GM18505 (cell line): ENCODE measurements at regions not wholly inside any gene's neighbourhood (a gene's known extent, or its start where the extent isn't known, plus 50 kb on each side); places are given as distances from the start of the nearest gene placed in this dataset.
"Not testable (repeated sequence)": the region's sequence is repeated elsewhere in the genome, so short reads cannot be mapped to it uniquely, and the experiment has no call there.

ENCODE experiments used
- ATAC-seq: cut with Tn5 transposase; IDR thresholded peaks from one replicate; pipeline ENCODE4 v1.9.1; 2021; ENCODE audit not compliant: unreplicated experiment
- POLR2A ChIP-seq: IDR thresholded peaks from 4 replicates; pipeline ENCODE4 v1.6.1; 2011; ENCODE audit warnings: borderline replicate concordance; ENCODE audit not compliant: insufficient read depth, insufficient read length; ENCODE audit errors: extremely low read depth

DNA sequence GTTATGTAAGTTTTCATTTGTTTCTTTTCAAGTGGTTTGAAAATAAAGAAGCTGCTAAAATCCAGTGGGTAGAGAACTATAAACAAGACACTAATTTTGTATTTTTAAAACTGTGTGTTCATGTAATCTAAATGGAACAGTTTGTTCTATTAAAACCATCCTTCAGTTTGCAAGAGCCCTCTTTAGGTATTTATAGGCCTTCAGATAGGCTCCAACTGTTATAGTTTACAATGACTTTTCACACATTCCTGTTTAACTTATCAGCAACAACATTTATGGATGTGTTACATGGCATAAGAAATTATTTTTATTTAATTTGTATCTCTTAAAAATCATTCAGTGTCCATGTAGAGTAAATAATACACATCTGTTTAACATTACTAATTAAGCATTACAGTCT, 126.7 kb upstream of the SLCO6A1 start:
- no peak for ATAC-seq

DNA sequence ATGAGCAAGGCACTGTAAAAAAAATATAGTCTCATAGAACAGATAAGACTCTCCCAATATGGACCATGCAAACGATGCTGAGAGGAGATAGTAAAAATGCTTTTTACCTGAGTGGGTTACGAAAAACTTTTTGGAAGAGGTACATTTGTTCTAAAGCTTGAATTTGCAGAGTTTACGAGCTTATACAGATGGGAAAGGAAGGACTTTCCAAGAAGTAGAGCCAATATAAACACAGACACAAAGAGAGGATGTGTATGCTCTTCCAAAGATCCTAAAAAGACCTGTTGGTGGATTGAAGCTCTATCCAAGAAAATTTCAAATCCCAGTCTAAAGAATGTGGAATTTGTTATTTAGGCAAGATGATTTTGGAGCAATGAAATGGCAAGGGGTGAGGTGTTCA, 127.1 kb upstream of the SLCO6A1 start:
- TF ChIP-seq POLR2A, result no peak
- no peak for ATAC-seq

More for the DNA sequence above, 126.7 kb upstream of the SLCO6A1 start:
- no peak for TF ChIP-seq POLR2A

DNA sequence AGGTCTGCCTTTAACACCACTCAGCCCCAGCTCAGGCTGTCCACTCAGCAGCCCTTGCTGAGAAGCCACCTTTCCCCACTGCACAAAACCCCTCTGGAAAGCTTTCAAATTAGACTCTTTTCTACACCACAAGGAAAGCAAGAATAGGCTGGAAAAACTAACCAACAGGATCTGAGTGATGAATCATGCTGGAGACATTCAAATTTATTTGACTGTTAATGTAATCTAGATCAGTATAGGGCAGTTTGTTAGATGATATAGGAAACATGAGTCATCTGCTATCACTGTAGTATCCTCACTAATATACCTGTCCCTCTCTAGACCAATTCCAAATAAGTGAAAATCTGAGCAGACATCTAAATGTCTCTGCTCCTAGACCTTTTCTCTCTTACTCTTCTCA, 127.8 kb upstream of the PAM start:
- no peak for TF ChIP-seq POLR2A
- ATAC-seq, result no peak

DNA sequence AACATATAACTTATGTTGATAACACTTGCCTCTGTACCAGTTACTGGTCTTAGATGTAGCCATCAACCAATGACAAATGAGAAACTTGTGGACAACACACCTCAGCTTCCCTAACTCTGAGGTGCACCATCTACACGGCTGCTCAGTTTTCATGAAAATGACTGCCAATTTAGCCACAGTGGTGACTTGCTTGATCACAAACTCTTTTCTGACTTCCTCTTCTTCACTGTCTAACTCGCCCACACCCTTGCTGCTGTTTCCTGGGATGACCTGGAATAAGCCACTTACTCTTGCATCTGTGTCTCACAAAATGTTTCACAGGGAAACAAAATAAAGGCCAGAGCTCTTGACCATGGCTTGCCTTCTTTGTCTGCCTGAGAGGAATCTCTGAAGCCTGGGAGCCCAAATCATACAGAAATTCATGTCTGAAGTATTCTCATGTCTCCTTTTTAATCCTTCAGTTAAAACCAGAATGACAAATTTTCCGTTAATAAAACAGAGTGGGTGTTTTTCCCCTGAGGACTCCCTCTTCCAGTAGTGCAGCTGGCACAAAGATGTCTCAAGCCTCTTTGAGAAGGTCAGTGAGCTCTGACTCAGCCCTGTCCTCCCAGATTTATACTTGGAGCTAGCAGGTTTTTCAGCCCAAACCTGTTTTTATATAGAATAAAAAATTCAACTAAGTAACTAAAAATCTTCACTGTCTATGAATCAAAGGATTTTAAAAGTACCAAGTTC, 126.5 kb upstream of the PAM start:
- no peak for ATAC-seq
- no peak for TF ChIP-seq POLR2A

DNA sequence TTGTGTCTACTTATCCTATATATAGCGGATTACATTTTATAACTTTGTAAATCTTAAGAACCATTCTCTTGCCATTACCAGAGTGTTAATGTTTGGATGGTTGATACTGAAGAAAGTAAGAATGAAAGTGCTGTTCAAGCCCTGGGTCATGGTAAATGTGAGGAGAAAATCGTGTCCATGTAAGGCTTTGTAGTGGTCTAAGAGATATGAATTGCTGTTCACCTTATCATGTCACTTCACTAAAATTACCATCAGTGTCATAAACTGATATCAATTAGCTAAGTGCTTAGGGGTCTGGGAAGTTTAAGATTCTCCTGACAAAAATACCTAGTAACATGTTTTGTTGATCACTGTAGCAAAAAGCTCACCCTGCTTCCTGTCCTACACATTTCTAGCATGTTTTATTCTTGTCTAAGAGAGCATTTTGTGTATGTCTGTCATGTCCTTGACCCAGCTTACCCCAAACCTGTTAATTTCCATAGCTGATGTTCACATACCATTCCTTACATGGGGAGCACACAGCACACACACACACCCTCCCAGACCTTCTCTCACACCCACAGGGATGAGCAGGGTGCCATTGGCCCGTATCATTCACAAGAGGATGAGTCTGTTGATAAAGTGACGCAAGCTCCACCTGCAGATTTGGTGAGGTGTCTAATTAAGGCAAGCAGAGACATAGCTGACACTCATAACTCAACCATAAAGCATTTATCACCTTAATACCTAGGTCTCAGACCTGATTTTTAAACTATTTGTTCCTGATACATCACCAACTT, 125.1 kb upstream of the PAM start:
- TF ChIP-seq POLR2A, result no peak
- no peak for ATAC-seq

DNA sequence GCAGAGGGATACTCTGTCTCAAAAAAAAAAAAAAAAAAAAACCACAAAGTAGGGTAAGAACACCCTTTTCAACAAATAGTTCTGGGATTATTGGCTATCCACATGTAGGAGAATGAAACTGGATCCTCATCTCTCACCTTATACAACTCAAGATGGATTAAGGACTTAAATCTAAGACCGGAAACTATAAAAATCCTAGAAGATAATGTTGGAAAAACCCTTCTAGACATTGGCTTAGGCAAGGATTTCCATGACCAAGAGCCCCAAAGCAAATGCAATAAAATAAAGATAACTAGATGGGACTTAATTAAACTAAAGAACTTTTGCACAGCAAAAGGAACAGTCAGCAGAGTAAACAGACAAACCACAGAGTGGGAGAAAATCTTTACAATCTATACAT, 119.7 kb upstream of the PAM start:
- ATAC-seq, result not testable (repeated sequence)

DNA sequence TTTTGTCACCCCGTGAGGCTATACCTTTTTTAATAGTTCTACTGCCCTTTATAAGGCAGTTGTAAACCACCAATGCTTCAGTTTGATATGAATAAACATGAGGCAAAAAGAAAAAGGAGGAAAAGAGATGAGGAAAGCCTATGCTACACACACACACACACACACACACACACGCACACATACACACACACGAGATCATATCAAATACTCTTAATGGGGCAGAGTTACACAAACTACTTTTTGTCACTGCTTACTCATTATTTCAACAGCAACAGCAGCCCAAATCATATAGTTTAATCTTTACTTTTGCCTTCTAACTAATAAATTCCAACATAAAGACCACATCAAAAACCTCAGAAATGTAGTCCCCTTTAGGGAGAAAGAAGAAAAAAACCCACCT, 116.8 kb upstream of the PAM start:
- no peak for ATAC-seq
- TF ChIP-seq POLR2A, result no peak

DNA sequence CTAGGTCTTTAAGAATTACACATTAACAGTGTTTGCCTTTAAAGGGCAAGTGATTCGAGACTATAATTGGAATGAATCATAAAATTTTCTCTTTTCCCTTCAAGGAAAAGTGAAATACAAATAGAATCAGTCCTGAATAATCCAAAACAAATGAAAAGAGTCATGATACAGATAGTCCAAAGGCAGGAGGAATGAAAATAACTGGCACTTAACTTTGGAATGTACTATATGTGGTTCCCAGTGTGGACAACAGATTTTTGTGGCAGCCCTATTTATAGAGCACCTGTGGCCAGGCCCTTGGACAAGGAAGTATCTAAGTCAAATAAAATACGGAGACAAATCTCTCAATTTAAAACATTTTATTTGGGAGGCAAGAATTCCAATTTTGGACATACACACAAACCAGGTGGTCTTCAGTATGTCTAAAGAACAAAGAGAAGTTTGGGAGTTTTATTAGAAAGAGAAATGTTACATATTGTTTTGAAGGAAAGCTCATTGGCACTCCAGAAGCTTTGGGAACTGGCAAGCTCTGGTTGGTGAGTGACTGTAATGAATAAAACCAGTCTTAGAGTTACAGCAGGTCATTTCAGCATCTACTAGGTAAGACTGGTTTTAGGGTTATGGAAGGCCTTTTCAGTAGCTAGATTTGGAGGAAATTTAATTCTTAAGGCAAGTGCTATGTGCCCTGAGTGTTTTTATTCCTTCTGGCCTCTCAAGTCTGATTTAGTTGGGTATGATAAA, 116.0 kb upstream of the PAM start:
- ATAC-seq, result no peak
- TF ChIP-seq POLR2A, result no peak

DNA sequence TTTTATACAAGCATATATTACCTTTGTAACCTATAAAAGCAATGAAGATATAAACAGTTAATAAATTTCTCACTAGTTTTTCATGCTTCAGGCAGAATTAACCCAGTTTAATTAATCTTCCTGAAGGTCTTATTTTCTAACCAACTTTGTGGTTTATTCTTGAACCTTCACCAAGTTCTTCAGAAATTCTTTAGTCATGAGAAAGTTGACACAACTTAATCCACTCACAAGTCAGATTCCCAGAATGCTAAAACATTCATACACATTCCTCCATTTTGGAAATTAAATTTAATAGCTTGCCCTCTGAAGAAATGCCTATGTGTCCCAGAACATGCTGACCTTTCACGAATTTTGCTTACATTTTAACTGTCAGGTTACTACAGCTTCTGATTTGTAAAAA, 105.4 kb upstream of the PAM start:
- no peak for ATAC-seq
- no peak for TF ChIP-seq POLR2A

DNA sequence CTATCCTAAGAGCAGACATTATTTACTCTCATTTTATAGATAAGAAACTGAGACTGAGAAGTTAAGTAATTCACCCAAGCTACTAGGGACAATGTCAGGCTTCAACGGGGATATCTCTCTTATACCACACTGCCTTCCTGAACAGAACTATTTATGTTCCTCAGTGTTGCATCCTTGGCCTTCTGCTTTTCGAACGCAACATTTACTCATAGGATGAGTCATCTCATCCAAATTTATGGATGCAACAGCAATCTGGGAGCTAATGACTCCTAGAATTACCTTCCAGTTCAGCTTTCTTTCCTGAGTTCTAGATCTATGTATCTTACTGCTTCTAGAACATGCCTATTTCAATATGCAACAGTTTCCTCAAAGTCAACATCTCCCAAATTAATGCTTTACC, 103.6 kb upstream of the PAM start:
- TF ChIP-seq POLR2A, result no peak
- ATAC-seq, result no peak

DNA sequence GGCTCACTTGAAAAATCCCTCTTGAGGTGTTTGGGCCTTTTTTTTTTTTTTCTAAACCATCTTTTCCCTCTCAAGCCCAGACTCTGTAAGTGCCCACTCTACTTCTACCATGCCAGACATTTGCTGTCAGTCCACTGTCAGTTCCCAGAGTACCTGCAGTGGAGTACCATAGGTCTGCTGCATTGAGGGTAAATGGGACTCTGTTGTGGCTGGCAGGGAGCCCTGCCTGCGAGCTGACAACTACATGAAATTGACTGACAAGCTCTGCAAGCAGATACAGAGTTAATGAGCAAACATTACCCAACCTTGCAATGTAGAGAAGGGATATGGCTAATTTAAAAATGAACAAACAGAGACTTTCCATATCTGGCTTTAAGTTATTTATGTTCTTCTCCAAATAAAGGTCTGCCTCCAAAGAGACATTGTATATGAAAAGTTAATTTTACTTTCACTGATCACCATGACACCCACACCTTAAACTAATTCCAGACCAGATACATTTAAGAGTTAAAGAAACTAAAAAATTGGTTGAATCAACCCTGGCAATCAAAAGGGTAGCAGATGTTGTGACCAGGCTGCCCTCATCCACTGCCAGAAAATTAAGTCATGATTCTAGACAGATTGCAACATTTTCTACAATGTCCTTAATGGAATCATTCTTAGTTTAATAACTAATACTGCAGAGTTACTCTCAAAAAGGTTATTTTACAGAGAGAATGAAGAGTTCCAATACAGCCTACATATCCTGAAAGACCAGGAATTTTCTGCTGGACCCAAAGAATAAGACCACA, 100.4 kb upstream of the PAM start:
- TF ChIP-seq POLR2A, result no peak
- no peak for ATAC-seq

DNA sequence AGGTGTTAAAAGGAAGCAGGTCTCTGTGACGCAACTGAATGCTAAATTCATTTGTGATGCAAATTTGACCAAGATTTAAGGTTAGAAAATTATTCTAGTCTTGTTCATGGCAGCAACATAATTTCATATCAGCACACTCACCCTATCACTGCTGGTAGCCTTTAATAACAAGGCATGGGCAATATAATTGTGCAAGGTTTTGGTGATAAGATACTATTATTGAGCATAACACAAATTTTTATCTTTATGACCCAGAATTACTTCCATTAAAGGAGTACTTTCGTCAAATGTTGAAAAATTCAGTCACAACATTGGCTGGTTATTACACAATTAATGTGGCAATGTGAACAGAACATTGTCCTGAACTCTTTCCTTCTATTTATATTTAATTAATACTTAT, 96.0 kb upstream of the PAM start:
- TF ChIP-seq POLR2A, result no peak
- ATAC-seq, result no peak

DNA sequence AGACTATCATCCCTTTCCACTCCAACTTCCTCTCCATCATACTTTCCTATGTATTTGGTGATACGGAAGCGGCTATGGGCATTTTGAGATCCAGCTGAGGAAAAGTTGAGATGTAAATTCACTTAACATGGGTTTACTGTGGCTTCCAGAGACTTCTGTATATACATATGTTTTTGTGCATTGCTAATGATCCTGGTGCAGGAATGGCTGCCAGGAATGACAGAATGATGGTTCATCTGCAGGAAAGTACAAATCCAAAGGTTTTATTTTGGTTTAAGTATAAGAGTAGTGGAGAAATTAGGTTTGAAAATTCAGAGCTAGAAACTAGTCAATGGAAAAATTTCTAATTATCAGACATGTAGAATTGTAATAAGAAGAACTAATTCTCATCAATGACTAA, 95.0 kb upstream of the PAM start:
- no peak for TF ChIP-seq POLR2A
- no peak for ATAC-seq
